Prostate gland (tissue), 2 donors: ENCODE measurements at regions not wholly inside any gene's neighbourhood (a gene's known extent, or its start where the extent isn't known, plus 50 kb on each side); places are given as distances from the start of the nearest gene placed in this dataset.

Experiments
- DNase-seq: peaks from one replicate; pipeline ENCODE4 v3.0.0-alpha.2; 2019; ENCODE audit warnings: low spot score
- H3K27ac ChIP-seq, 2 donors: fragments of 200-600 bp; sonication (generic); 2 replicates each; pipeline ENCODE4 v1.5.1; 2017 to 2019
- H3K27me3 ChIP-seq: fragments of 200-600 bp; sonication (generic); replicated peaks from 2 replicates; pipeline ENCODE4 v1.5.1; 2019; ENCODE audit not compliant: insufficient read depth
- H3K36me3 ChIP-seq, 2 donors: fragments of 200-600 bp; sonication (generic); 1 replicate in 1 of 2; 2 replicates in 1 of 2; pipeline versions ENCODE4 v1.5.1 to v1.8.1; 2017 to 2019
- H3K4me1 ChIP-seq: fragments of 200-600 bp; sonication (generic); replicated peaks from 2 replicates; pipeline ENCODE4 v1.5.1; 2019
- H3K4me3 ChIP-seq, 2 donors: fragments of 200-600 bp; sonication (generic); 2 replicates each; pipeline ENCODE4 v1.5.1; 2017 to 2019
- H3K9me3 ChIP-seq: fragments of 200-600 bp; sonication (generic); 2 replicates; pipeline ENCODE4 v1.5.1; 2017
- CTCF ChIP-seq, 4 experiments: fragments of 200-600 bp in 2 of 4; fragments of 450-650 bp in 2 of 4; sonication (generic) in 2 of 4; IDR thresholded peaks; 1 replicate in 3 of 4; 2 replicates in 1 of 4; pipeline ENCODE4 v1.5.1; 2016 to 2019; ENCODE audit warnings: antibody characterized with exemption in 4 of 4, mild to moderate bottlenecking in 2 of 4, moderate library complexity in 2 of 4
- POLR2A ChIP-seq: fragments of 450-650 bp; IDR thresholded peaks from one replicate; pipeline ENCODE4 v1.6.1; 2016; ENCODE audit warnings: antibody characterized with exemption, mild to moderate bottlenecking
- POLR2AphosphoS5 ChIP-seq: sonication (generic); formaldehyde crosslinking; IDR thresholded peaks from one replicate; pipeline ENCODE4 v1.6.1; 2017; ENCODE audit warnings: antibody characterized with exemption
- WGBS: methylation state at CpG from one replicate; pipeline ENCODE4 v1.1.5; 2018; 5-methylcytosine and 5-hydroxymethylcytosine counted together
- intact Hi-C: fragments of 100-400 bp; cut with DNase I; formaldehyde crosslinking; loops from one replicate; pipeline ENCODE4 v1.14.2; 2022

GRCh38 chr6:137737836-137738596 is 129.0 kb upstream of the TNFAIP3 start:
- no peak for DNase-seq

GRCh38 chr6:137738931-137739504 is 128.0 kb upstream of the TNFAIP3 start:
- intact Hi-C loops: no loop called here
- 94% methylated on average over 4 of the region's 4 CpGs for WGBS
- no peak overlapping the region for H3K4me3 ChIP-seq

More at GRCh38 chr6:137737836-137738596, 129.0 kb upstream of the TNFAIP3 start:
- Histone ChIP-seq H3K9me3 (no peaks in the 10 kb centered on the region), H3K4me3 (no peak overlapping the region), H3K4me1 (no peaks in the 10 kb centered on the region), H3K27ac (no peak overlapping the region), H3K36me3 (no peaks in the 10 kb centered on the region), H3K27me3 (no peaks in the 10 kb centered on the region)
- no peak for TF ChIP-seq CTCF (IDR thresholded peaks at IDR 0.05)
- TF ChIP-seq POLR2AphosphoS5: no peak
- TF ChIP-seq POLR2A: no peak
- WGBS: 50% methylated on average over 6 of the region's 6 CpGs
- intact Hi-C loops: no loop called here

DNA sequence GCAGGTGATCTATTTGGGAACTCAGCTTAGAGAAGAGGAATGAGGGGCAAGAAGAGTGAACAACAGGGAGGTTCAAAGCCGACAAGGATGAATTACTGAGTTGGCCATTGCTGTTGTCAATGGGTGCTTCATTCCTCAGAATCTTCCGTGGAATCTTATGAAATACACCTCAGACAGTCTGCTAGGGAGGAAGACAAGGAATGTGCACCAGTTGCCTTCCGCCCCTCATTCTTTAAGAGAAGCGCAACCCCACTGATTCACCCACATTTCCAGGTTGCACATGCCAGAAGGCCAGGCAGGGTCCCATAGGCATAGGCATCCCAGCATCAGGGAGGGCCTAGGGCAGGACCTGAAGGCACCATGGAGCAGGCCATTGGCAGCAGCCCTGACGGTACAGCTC is 127.5 kb upstream of the TNFAIP3 start:
- Histone ChIP-seq H3K4me3 (no peak overlapping the region), H3K9me3 (no peaks in the 10 kb centered on the region), H3K27ac (no peak overlapping the region), H3K36me3 (no peaks in the 10 kb centered on the region), H3K4me1 (no peaks in the 10 kb centered on the region), H3K27me3 (no peaks in the 10 kb centered on the region)
- 94% methylated on average over 5 of the region's 5 CpGs for WGBS
- DNase-seq: no peak
- TF ChIP-seq POLR2AphosphoS5: no peak
- TF ChIP-seq CTCF (IDR thresholded peaks at IDR 0.05): no peak
- no peak for TF ChIP-seq POLR2A
- intact Hi-C loops: no loop called here

More at GRCh38 chr6:137738931-137739504, 128.0 kb upstream of the TNFAIP3 start:
- Histone ChIP-seq H3K9me3 (no peaks in the 10 kb centered on the region), H3K27ac (no peak overlapping the region), H3K4me1 (no peaks in the 10 kb centered on the region), H3K27me3 (no peaks in the 10 kb centered on the region), H3K36me3 (no peaks in the 10 kb centered on the region)
- DNase-seq: no peak
- no peak for TF ChIP-seq POLR2AphosphoS5
- TF ChIP-seq POLR2A: no peak
- no peak for TF ChIP-seq CTCF (IDR thresholded peaks at IDR 0.05)

GRCh38 chr6:137740091-137740755 is 126.8 kb upstream of the TNFAIP3 start:
- no peaks in the 10 kb centered on the region for H3K9me3 ChIP-seq
- no peaks in the 10 kb centered on the region for H3K27me3 ChIP-seq
- intact Hi-C loops: no loop called here
- no peak overlapping the region for H3K4me3 ChIP-seq
- no peak for DNase-seq
- TF ChIP-seq CTCF (IDR thresholded peaks at IDR 0.05) (no peak), POLR2AphosphoS5 (no peak), POLR2A (no peak)
- H3K36me3 ChIP-seq: no peaks in the 10 kb centered on the region
- WGBS: 83% methylated on average over 7 of the region's 7 CpGs
- H3K4me1 ChIP-seq: no peaks in the 10 kb centered on the region
- no peak overlapping the region for H3K27ac ChIP-seq
